CD4-positive, alpha-beta memory T cell (primary cell): ENCODE measurements at regions not wholly inside any gene's neighbourhood (a gene's known extent, or its start where the extent isn't known, plus 50 kb on each side); places are given as distances from the start of the nearest gene placed in this dataset.

Experiments
- CTCF ChIA-PET: fragments of 350-600 bp; sonication (Branson Sonifier 250); formaldehyde crosslinking; loops from one replicate; lab custom pipeline; 2021; ENCODE audit warnings: inconsistent platforms; ENCODE audit not compliant: partially characterized antibody; lab: Charles Lee
- POLR2A ChIA-PET: fragments of 350-600 bp; sonication (Branson Sonifier 250); formaldehyde crosslinking; loops from one replicate; lab custom pipeline; 2021; ENCODE audit not compliant: partially characterized antibody; lab: Charles Lee
- DNase-seq, 5 donors: peaks; one replicate each; pipeline versions ENCODE4 v3.0.0 to v3.0.0-alpha.2; 2020 to 2022; ENCODE audit warnings: mixed read lengths in 1 of 5
- H3K27ac ChIP-seq: one replicate; pipeline ENCODE4 v1.7.0; 2013; ENCODE audit warnings: low read depth, low read length
- H3K27me3 ChIP-seq: 2 replicates; pipeline ENCODE4 v1.7.0; 2013; ENCODE audit warnings: mild to moderate bottlenecking, low read length, moderate library complexity; ENCODE audit not compliant: insufficient read depth
- H3K36me3 ChIP-seq: 2 replicates; pipeline ENCODE4 v1.7.0; 2013; ENCODE audit warnings: mild to moderate bottlenecking, low read length, moderate library complexity; ENCODE audit not compliant: insufficient read depth
- H3K4me1 ChIP-seq: 2 replicates; pipeline ENCODE4 v1.7.0; 2013; ENCODE audit warnings: mild to moderate bottlenecking, low read length, moderate library complexity; ENCODE audit not compliant: insufficient read depth
- H3K4me3 ChIP-seq, 2 donors: one replicate each; pipeline ENCODE4 v1.7.0; 2013; ENCODE audit warnings: low read length in 2 of 2, mild to moderate bottlenecking in 1 of 2
- H3K9me3 ChIP-seq, 2 donors: one replicate each; pipeline ENCODE4 v1.7.0; 2013; ENCODE audit warnings: low read length in 2 of 2, control low read depth in 1 of 2; ENCODE audit not compliant: control insufficient read depth in 1 of 2
- H3K27ac Mint-ChIP-seq, 7 donors: one replicate each; pipeline ENCODE4 v1.8.0; 2020 to 2021; ENCODE audit warnings: mixed read lengths in 7 of 7, mild to moderate bottlenecking in 6 of 7, inconsistent platforms in 3 of 7, moderate library complexity in 3 of 7
- H3K27me3 Mint-ChIP-seq, 2 donors: one replicate each; pipeline ENCODE4 v1.8.0; 2020 to 2021; ENCODE audit warnings: mixed read lengths in 2 of 2
- H3K36me3 Mint-ChIP-seq, 2 donors: one replicate each; pipeline ENCODE4 v1.8.0; 2020 to 2021; ENCODE audit warnings: mixed read lengths in 2 of 2, inconsistent platforms in 1 of 2, mild to moderate bottlenecking in 1 of 2
- H3K4me1 Mint-ChIP-seq, 4 donors: one replicate each; pipeline ENCODE4 v1.8.0; 2020 to 2021; ENCODE audit warnings: mixed read lengths in 4 of 4, mild to moderate bottlenecking in 1 of 4
- H3K4me3 Mint-ChIP-seq, 8 donors: one replicate each; pipeline ENCODE4 v1.8.0; 2020 to 2021; ENCODE audit warnings: mixed read lengths in 8 of 8, mild to moderate bottlenecking in 7 of 8, moderate library complexity in 6 of 8, inconsistent platforms in 3 of 8
- H3K9me3 Mint-ChIP-seq, 8 donors: one replicate each; pipeline ENCODE4 v1.8.0; 2020 to 2021; ENCODE audit warnings: mixed read lengths in 8 of 8, mild to moderate bottlenecking in 5 of 8, inconsistent platforms in 3 of 8, moderate library complexity in 1 of 8
- intact Hi-C: fragments of 100-400 bp; cut with micrococcal nuclease; formaldehyde crosslinking; loops from one replicate; pipeline ENCODE4 v1.15.1; 2023

- peaks cover 0 to 12% (median 3%) of the 10 kb centered on the region in 8 donors for H3K9me3 Mint-ChIP-seq
- intact Hi-C loops, result no loop called here
- ChIA-PET POLR2A (no interaction called here), CTCF (no interaction called here)
- no peaks in the 10 kb centered on the region for H3K36me3 Mint-ChIP-seq
- no peaks in the 10 kb centered on the region for H3K4me1 Mint-ChIP-seq
- no peak overlapping the region for H3K4me3 Mint-ChIP-seq
- no peaks in the 10 kb centered on the region for H3K27me3 Mint-ChIP-seq
- H3K4me1 ChIP-seq, result no peaks in the 10 kb centered on the region
- no peak for DNase-seq
- no peak overlapping the region for H3K27ac ChIP-seq
- no peaks in the 10 kb centered on the region for H3K9me3 ChIP-seq
- H3K27ac Mint-ChIP-seq, result peak overlapping the region in 1 of 7 donors; percentile 57
- no peaks in the 10 kb centered on the region for H3K27me3 ChIP-seq
- no peaks in the 10 kb centered on the region for H3K36me3 ChIP-seq
- H3K4me3 ChIP-seq, result no peak overlapping the region
Observed at GRCh38 chr4:167606551-167606950, 372.3 kb upstream of the SPOCK3 start.

DNA sequence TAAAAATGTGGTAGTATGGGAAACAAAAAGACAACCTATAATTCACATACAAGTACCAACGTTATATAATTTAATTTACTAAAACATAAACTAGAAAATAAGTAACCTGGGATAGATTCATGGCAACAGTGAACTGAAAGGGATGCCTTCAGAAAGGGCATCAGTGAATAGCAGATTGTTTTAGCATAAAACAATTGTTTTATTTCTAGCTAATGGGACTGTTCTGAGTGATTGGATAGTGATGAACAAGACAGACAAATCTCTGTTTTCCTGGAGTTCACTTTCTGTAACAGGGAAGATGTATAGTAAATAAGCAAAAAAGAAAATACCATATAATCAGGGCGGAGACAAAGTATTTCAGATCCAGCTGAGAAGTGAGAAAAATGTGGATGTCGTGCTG is 379.1 kb upstream of the SPOCK3 start:
- Histone ChIP-seq H3K4me3 (no peak overlapping the region), H3K27ac (no peak overlapping the region), H3K27me3 (no peaks in the 10 kb centered on the region), H3K9me3 (no peaks in the 10 kb centered on the region), H3K4me1 (no peaks in the 10 kb centered on the region), H3K36me3 (no peaks in the 10 kb centered on the region)
- intact Hi-C loops, result no loop called here
- peak overlapping the region in 1 of 8 donors; percentile 31 for H3K4me3 Mint-ChIP-seq
- H3K9me3 Mint-ChIP-seq, result peaks cover 0 to 10% (median 4%) of the 10 kb centered on the region in 8 donors
- ChIA-PET POLR2A (no interaction called here), CTCF (no interaction called here)
- DNase-seq, result no peak
- H3K36me3 Mint-ChIP-seq, result no peaks in the 10 kb centered on the region
- H3K27me3 Mint-ChIP-seq, result no peaks in the 10 kb centered on the region
- no peaks in the 10 kb centered on the region for H3K4me1 Mint-ChIP-seq
- no peak overlapping the region for H3K27ac Mint-ChIP-seq

GRCh38 chr4:167614866-167615265 is 380.6 kb upstream of the SPOCK3 start:
- H3K27ac Mint-ChIP-seq, result no peak overlapping the region
- peaks cover 0 to 8% (median 3%) of the 10 kb centered on the region in 8 donors for H3K9me3 Mint-ChIP-seq
- H3K4me3 Mint-ChIP-seq, result no peak overlapping the region
- POLR2A ChIA-PET, result no interaction called here
- Histone ChIP-seq H3K27ac (no peak overlapping the region), H3K4me1 (no peaks in the 10 kb centered on the region), H3K4me3 (no peak overlapping the region), H3K9me3 (no peaks in the 10 kb centered on the region), H3K36me3 (no peaks in the 10 kb centered on the region), H3K27me3 (no peaks in the 10 kb centered on the region)
- H3K27me3 Mint-ChIP-seq, result no peaks in the 10 kb centered on the region
- intact Hi-C loops, result no loop called here
- DNase-seq, result no peak
- H3K36me3 Mint-ChIP-seq, result no peaks in the 10 kb centered on the region
- no peaks in the 10 kb centered on the region for H3K4me1 Mint-ChIP-seq
- CTCF ChIA-PET, result no interaction called here

DNA sequence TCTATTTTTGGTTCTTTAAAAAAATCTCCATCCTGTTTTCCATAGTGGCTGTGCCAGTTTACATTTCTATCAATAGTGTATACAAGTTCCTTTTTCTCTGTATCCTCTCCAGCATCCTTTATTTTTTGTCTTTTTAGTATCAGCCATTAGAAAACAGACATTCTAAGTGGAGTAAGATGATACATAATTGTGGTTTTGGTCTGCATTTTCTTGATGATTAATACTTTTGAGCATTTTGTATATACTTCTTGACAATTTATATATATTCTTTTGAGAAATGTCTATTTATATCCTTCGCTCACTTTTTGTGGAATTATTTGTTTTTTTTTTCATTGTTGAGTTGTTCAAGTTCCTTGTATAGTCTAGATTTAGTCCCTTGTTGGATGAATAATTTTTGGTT is 382.2 kb upstream of the SPOCK3 start:
- peaks cover 0 to 1% of the 10 kb centered on the region in 2 donors for H3K27me3 Mint-ChIP-seq
- peaks cover 0 to 10% (median 3%) of the 10 kb centered on the region in 8 donors for H3K9me3 Mint-ChIP-seq
- Histone ChIP-seq H3K9me3 (no peaks in the 10 kb centered on the region), H3K27me3 (no peaks in the 10 kb centered on the region), H3K27ac (no peak overlapping the region), H3K4me1 (no peaks in the 10 kb centered on the region), H3K4me3 (no peak overlapping the region), H3K36me3 (no peaks in the 10 kb centered on the region)
- no peak overlapping the region for H3K27ac Mint-ChIP-seq
- ChIA-PET CTCF (no interaction called here), POLR2A (no interaction called here)
- H3K4me1 Mint-ChIP-seq, result no peaks in the 10 kb centered on the region
- no peak for DNase-seq
- no peaks in the 10 kb centered on the region for H3K36me3 Mint-ChIP-seq
- intact Hi-C loops, result no loop called here
- no peak overlapping the region for H3K4me3 Mint-ChIP-seq

DNA sequence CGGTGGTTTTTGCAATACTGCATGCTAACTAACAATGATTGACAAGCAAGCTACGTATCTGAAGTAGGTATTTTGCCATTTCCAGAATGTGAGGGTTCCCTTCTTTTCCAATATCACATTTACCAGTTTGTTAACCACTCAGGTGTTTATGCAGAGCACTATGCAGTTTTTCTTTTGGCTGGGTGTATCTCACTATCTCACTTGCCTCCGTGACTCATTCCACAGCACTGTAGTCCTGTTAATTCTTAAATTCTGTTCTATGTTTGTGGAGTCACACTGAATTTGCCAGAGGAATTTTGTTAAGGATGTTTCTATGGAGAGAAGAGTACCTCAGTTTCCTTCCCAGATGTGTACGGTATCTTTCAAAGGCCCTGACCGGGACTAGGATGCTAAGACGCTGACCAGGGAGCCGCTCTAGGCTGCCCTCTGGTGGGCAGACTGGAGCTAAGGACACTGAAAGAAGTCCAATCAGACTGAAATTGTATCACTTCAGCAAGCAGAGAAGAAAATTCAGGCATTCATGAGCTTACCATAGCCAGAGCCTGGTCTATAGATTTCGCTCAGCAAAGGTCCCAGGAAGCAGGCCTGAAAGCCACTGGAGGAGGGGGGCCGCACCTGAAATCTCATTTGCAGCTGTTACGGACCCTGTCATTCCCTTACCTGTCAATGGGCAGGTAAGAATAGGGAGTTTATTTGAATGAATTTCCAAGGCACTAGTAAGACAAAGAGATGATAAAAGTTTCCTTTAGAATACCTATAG is 388.4 kb upstream of the SPOCK3 start:
- Mint-ChIP-seq H3K9me3 (peaks cover 0 to 7% (median 0%) of the 10 kb centered on the region in 8 donors), H3K27me3 (peaks cover 0 to 1% of the 10 kb centered on the region in 2 donors), H3K4me1 (no peaks in the 10 kb centered on the region), H3K36me3 (no peaks in the 10 kb centered on the region), H3K4me3 (no peak overlapping the region), H3K27ac (no peak overlapping the region)
- intact Hi-C loops, result loop anchor here (5.0 kb wide), 1 partner anchor 1455 kb away; no protein-coding TSS in a partner anchor
- no peaks in the 10 kb centered on the region for H3K27me3 ChIP-seq
- H3K4me3 ChIP-seq, result no peak overlapping the region
- ChIA-PET CTCF (no interaction called here), POLR2A (no interaction called here)
- DNase-seq, result no peak
- no peak overlapping the region for H3K27ac ChIP-seq
- no peaks in the 10 kb centered on the region for H3K4me1 ChIP-seq
- no peaks in the 10 kb centered on the region for H3K36me3 ChIP-seq
- no peaks in the 10 kb centered on the region for H3K9me3 ChIP-seq

DNA sequence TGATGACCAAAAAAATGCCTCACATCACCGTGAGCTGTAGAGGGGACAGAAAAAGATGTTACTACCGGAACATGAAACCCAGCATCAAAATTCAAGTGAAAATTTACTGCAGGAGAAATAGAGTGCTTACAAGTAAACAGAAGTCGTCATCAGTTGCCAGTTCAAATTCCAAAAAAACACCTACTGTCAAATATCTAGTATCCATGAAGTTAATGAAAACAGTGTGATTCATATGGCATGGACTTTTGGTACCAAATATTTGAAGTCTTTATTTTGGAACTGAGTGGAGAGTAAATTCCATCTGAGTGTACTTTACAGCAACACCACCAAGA is 388.9 kb upstream of the SPOCK3 start:
- no peaks in the 10 kb centered on the region for H3K27me3 ChIP-seq
- Mint-ChIP-seq H3K4me1 (no peaks in the 10 kb centered on the region), H3K4me3 (no peak overlapping the region), H3K36me3 (no peaks in the 10 kb centered on the region), H3K27ac (no peak overlapping the region), H3K27me3 (peaks cover 0 to 1% of the 10 kb centered on the region in 2 donors), H3K9me3 (peaks cover 0 to 5% (median 0%) of the 10 kb centered on the region in 8 donors)
- intact Hi-C loops, result loop anchor here (5.0 kb wide), 1 partner anchor 1456 kb away; no protein-coding TSS in a partner anchor
- H3K27ac ChIP-seq, result no peak overlapping the region
- no peak overlapping the region for H3K4me3 ChIP-seq
- H3K4me1 ChIP-seq, result no peaks in the 10 kb centered on the region
- ChIA-PET CTCF (no interaction called here), POLR2A (no interaction called here)
- no peak for DNase-seq
- H3K9me3 ChIP-seq, result no peaks in the 10 kb centered on the region
- H3K36me3 ChIP-seq, result no peaks in the 10 kb centered on the region

DNA sequence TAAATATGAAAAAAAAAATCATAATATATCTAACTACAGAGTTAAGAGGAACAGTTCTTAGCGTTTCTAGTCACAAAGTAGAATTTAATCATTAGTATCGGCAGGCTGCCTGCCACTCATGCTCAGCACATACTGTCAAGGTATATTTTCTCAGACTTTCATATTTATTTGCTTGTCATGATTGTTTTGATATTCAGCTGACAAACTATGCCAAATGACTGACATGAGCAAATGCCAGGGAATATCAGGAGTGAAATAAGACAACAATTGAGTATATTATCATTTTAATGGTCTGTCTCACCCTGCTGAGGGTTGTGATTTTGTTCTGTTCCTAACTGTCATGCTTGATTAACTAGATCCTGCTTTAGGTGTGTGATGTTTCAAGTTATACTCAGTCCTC is 395.0 kb upstream of the SPOCK3 start:
- CTCF ChIA-PET, result no interaction called here
- intact Hi-C loops, result no loop called here
- no peaks in the 10 kb centered on the region for H3K36me3 Mint-ChIP-seq
- no peaks in the 10 kb centered on the region for H3K4me1 Mint-ChIP-seq
- H3K27ac Mint-ChIP-seq, result no peak overlapping the region
- H3K27me3 ChIP-seq, result no peaks in the 10 kb centered on the region
- no peak for DNase-seq
- H3K27me3 Mint-ChIP-seq, result no peaks in the 10 kb centered on the region
- no peaks in the 10 kb centered on the region for H3K36me3 ChIP-seq
- peaks cover 0 to 13% (median 0%) of the 10 kb centered on the region in 8 donors for H3K9me3 Mint-ChIP-seq
- H3K4me1 ChIP-seq, result no peaks in the 10 kb centered on the region
- H3K4me3 ChIP-seq, result no peak overlapping the region
- H3K4me3 Mint-ChIP-seq, result no peak overlapping the region
- no peak overlapping the region for H3K27ac ChIP-seq
- H3K9me3 ChIP-seq, result no peaks in the 10 kb centered on the region
- POLR2A ChIA-PET, result no interaction called here
